ENCODE measurements at regions not wholly inside any gene's neighbourhood (a gene's known extent, or its start where the extent isn't known, plus 50 kb on each side); places are given as distances from the start of the nearest gene placed in this dataset.
"Not testable (repeated sequence)": the region's sequence is repeated elsewhere in the genome, so short reads cannot be mapped to it uniquely, and the experiment has no call there.

GRCh38 chr7:67661-68395, 124.5 kb upstream of the FAM20C start:
- Histone ChIP-seq H3K36me3 (ENCODE audit: control insufficient read depth, insufficient read depth, low read length) (no peaks in the 10 kb centered on the region), H3K9me3 (ENCODE audit: control insufficient read depth, insufficient read depth, low read length) (no peaks in the 10 kb centered on the region), H3K4me1 (ENCODE audit: control insufficient read depth, insufficient read depth, low read length) (peaks cover 41% of the 10 kb centered on the region), H3K27ac (ENCODE audit: low read depth, low read length) (no peak overlapping the region), H3K4me3 (ENCODE audit: low read depth, low read length) (no peak overlapping the region), H3K27me3 (ENCODE audit: control insufficient read depth, insufficient read depth, low read length) (no peaks in the 10 kb centered on the region)
- no peak for DNase-seq (ENCODE audit: low read depth in 4 of 6, low spot score in 6 of 6)
- WGBS (ENCODE audit: insufficient coverage): 96% methylated on average over 11 of the region's 11 CpGs

GRCh38 chr7:68629-69028, 123.7 kb upstream of the FAM20C start:
- no peak for DNase-seq (ENCODE audit: low read depth in 4 of 6, low spot score in 6 of 6)
- Histone ChIP-seq H3K27ac (ENCODE audit: low read depth, low read length) (no peak overlapping the region), H3K9me3 (ENCODE audit: control insufficient read depth, insufficient read depth, low read length) (no peaks in the 10 kb centered on the region), H3K27me3 (ENCODE audit: control insufficient read depth, insufficient read depth, low read length) (no peaks in the 10 kb centered on the region), H3K4me3 (ENCODE audit: low read depth, low read length) (no peak overlapping the region), H3K4me1 (ENCODE audit: control insufficient read depth, insufficient read depth, low read length) (peaks cover 37% of the 10 kb centered on the region), H3K36me3 (ENCODE audit: control insufficient read depth, insufficient read depth, low read length) (no peaks in the 10 kb centered on the region)
- WGBS (ENCODE audit: insufficient coverage): 84% methylated on average over 12 of the region's 17 CpGs

GRCh38 chr7:69052-69451, 123.3 kb upstream of the FAM20C start:
- DNase-seq (ENCODE audit: low read depth in 4 of 6, low spot score in 6 of 6); H3K36me3 ChIP-seq (ENCODE audit: control insufficient read depth, insufficient read depth, low read length); H3K4me3 ChIP-seq (ENCODE audit: low read depth, low read length); H3K27me3 ChIP-seq (ENCODE audit: control insufficient read depth, insufficient read depth, low read length); H3K27ac ChIP-seq (ENCODE audit: low read depth, low read length); H3K9me3 ChIP-seq (ENCODE audit: control insufficient read depth, insufficient read depth, low read length): not testable (repeated sequence)
- H3K4me1 ChIP-seq (ENCODE audit: control insufficient read depth, insufficient read depth, low read length): peaks cover 33% of the 10 kb centered on the region
- no CpG with 5 or more reads among the region's 4 CpGs for WGBS (ENCODE audit: insufficient coverage)

- not testable (repeated sequence) for H3K36me3 ChIP-seq (ENCODE audit: control insufficient read depth, insufficient read depth, low read length); H3K27ac ChIP-seq (ENCODE audit: low read depth, low read length); H3K9me3 ChIP-seq (ENCODE audit: control insufficient read depth, insufficient read depth, low read length); DNase-seq (ENCODE audit: low read depth in 4 of 6, low spot score in 6 of 6); H3K27me3 ChIP-seq (ENCODE audit: control insufficient read depth, insufficient read depth, low read length); H3K4me3 ChIP-seq (ENCODE audit: low read depth, low read length)
- WGBS (ENCODE audit: insufficient coverage): 90% methylated on average over 2 of the region's 11 CpGs
- H3K4me1 ChIP-seq (ENCODE audit: control insufficient read depth, insufficient read depth, low read length): peaks cover 27% of the 10 kb centered on the region
Observed at GRCh38 chr7:69499-70123, 122.8 kb upstream of the FAM20C start.

GRCh38 chr7:70207-70606, 122.2 kb upstream of the FAM20C start:
- peaks cover 22% of the 10 kb centered on the region for H3K4me1 ChIP-seq (ENCODE audit: control insufficient read depth, insufficient read depth, low read length)
- H3K9me3 ChIP-seq (ENCODE audit: control insufficient read depth, insufficient read depth, low read length); H3K36me3 ChIP-seq (ENCODE audit: control insufficient read depth, insufficient read depth, low read length); H3K4me3 ChIP-seq (ENCODE audit: low read depth, low read length); H3K27me3 ChIP-seq (ENCODE audit: control insufficient read depth, insufficient read depth, low read length); DNase-seq (ENCODE audit: low read depth in 4 of 6, low spot score in 6 of 6); H3K27ac ChIP-seq (ENCODE audit: low read depth, low read length): not testable (repeated sequence)
- 93% methylated on average over 2 of the region's 4 CpGs for WGBS (ENCODE audit: insufficient coverage)

- not testable (repeated sequence) for H3K36me3 ChIP-seq (ENCODE audit: control insufficient read depth, insufficient read depth, low read length); H3K9me3 ChIP-seq (ENCODE audit: control insufficient read depth, insufficient read depth, low read length); H3K27ac ChIP-seq (ENCODE audit: low read depth, low read length); H3K4me3 ChIP-seq (ENCODE audit: low read depth, low read length); DNase-seq (ENCODE audit: low read depth in 4 of 6, low spot score in 6 of 6); H3K27me3 ChIP-seq (ENCODE audit: control insufficient read depth, insufficient read depth, low read length)
- H3K4me1 ChIP-seq (ENCODE audit: control insufficient read depth, insufficient read depth, low read length): peaks cover 14% of the 10 kb centered on the region
- WGBS (ENCODE audit: insufficient coverage): 60% methylated on average over 1 of the region's 7 CpGs
Observed at GRCh38 chr7:70989-71388, 121.4 kb upstream of the FAM20C start.

- H3K4me1 ChIP-seq (ENCODE audit: control insufficient read depth, insufficient read depth, low read length); H3K27ac ChIP-seq (ENCODE audit: low read depth, low read length); H3K36me3 ChIP-seq (ENCODE audit: control insufficient read depth, insufficient read depth, low read length); H3K4me3 ChIP-seq (ENCODE audit: low read depth, low read length); H3K9me3 ChIP-seq (ENCODE audit: control insufficient read depth, insufficient read depth, low read length); H3K27me3 ChIP-seq (ENCODE audit: control insufficient read depth, insufficient read depth, low read length): not testable (repeated sequence)
- DNase-seq (ENCODE audit: low read depth in 4 of 6, low spot score in 6 of 6): peak in 1 of 6 donors; percentile 46
- WGBS (ENCODE audit: insufficient coverage): 66% methylated on average over 8 of the region's 17 CpGs
Observed at GRCh38 chr7:72266-73057, 119.9 kb upstream of the FAM20C start.

GRCh38 chr7:73058-73331, 119.4 kb upstream of the FAM20C start:
- no CpG with 5 or more reads among the region's 5 CpGs for WGBS (ENCODE audit: insufficient coverage)
- not testable (repeated sequence) for DNase-seq (ENCODE audit: low read depth in 4 of 6, low spot score in 6 of 6); H3K27me3 ChIP-seq (ENCODE audit: control insufficient read depth, insufficient read depth, low read length); H3K9me3 ChIP-seq (ENCODE audit: control insufficient read depth, insufficient read depth, low read length); H3K4me1 ChIP-seq (ENCODE audit: control insufficient read depth, insufficient read depth, low read length); H3K27ac ChIP-seq (ENCODE audit: low read depth, low read length); H3K36me3 ChIP-seq (ENCODE audit: control insufficient read depth, insufficient read depth, low read length); H3K4me3 ChIP-seq (ENCODE audit: low read depth, low read length)

- not testable (repeated sequence) for DNase-seq (ENCODE audit: low read depth in 4 of 6, low spot score in 6 of 6); H3K36me3 ChIP-seq (ENCODE audit: control insufficient read depth, insufficient read depth, low read length); H3K9me3 ChIP-seq (ENCODE audit: control insufficient read depth, insufficient read depth, low read length); H3K27me3 ChIP-seq (ENCODE audit: control insufficient read depth, insufficient read depth, low read length); H3K4me1 ChIP-seq (ENCODE audit: control insufficient read depth, insufficient read depth, low read length); H3K27ac ChIP-seq (ENCODE audit: low read depth, low read length); H3K4me3 ChIP-seq (ENCODE audit: low read depth, low read length)
- 79% methylated on average over 2 of the region's 4 CpGs for WGBS (ENCODE audit: insufficient coverage)
Observed at GRCh38 chr7:74008-74540, 118.3 kb upstream of the FAM20C start.
